HG02970 (cell line): ENCODE measurements at regions not wholly inside any gene's neighbourhood (a gene's known extent, or its start where the extent isn't known, plus 50 kb on each side); places are given as distances from the start of the nearest gene placed in this dataset.

Experiments used
- ATAC-seq: cut with Tn5 transposase; IDR thresholded peaks from one replicate; pipeline ENCODE4 v1.9.1; 2021; ENCODE audit warnings: mild to moderate bottlenecking, moderate library complexity, moderate number of reproducible peaks; ENCODE audit not compliant: unreplicated experiment, low FRiP score

GRCh38 chr11:122523846-122524805 lies 131.4 kb upstream of the UBASH3B start:
- no peak for ATAC-seq

DNA sequence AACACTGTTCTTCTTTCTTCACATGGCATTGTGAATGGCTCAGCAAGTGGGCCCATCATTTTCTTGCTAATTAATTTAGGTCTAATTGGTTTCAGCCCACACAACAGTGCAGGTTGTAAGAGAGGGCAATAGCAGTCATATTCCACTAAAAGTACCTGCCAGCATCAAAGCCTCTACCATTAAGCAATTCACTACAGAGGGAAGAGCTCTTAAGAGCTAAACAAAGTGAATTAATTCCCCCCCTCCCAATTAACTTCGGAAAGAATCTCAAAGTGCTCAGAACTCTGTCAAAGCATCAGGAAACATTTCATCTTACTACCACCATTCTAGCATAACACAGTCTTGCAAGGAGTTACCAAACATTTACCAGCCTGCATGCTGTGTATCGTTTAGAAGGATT lies 133.9 kb upstream of the UBASH3B start:
- no peak for ATAC-seq

GRCh38 chr11:122517403-122518379 lies 137.8 kb upstream of the UBASH3B start:
- no peak for ATAC-seq

GRCh38 chr11:122516686-122517085 lies 138.8 kb upstream of the UBASH3B start:
- ATAC-seq: no peak

- no peak for ATAC-seq
Measured at GRCh38 chr11:122513997-122514396, 141.5 kb upstream of the UBASH3B start.

- no peak for ATAC-seq
Measured at GRCh38 chr11:122513328-122513727, 142.2 kb upstream of the UBASH3B start.

DNA sequence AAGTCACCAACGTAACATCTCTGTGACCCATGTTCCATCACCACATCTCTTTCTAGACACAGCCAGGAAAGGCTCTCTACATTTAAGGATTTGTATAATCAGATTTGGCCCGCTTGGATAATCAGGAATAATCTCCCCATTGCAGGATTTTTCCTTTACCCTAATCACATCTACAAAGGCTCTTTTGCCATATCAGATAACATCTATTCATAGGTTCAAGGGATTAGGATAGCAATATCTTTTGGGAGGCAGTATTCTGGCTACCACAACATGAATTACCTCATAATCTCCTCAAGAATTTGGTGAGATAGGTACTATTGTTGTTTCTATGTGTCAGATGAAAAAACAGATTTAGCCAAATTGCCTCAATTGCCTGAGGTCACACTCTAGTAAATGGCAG lies 142.8 kb upstream of the UBASH3B start:
- no peak for ATAC-seq

- ATAC-seq: no peak
Measured at GRCh38 chr11:122509899-122510298, 145.6 kb upstream of the UBASH3B start.

- ATAC-seq: no peak
Measured at GRCh38 chr11:122509091-122509490, 146.4 kb upstream of the UBASH3B start.

GRCh38 chr11:122505304-122506006 lies 150.1 kb upstream of the UBASH3B start:
- no peak for ATAC-seq

DNA sequence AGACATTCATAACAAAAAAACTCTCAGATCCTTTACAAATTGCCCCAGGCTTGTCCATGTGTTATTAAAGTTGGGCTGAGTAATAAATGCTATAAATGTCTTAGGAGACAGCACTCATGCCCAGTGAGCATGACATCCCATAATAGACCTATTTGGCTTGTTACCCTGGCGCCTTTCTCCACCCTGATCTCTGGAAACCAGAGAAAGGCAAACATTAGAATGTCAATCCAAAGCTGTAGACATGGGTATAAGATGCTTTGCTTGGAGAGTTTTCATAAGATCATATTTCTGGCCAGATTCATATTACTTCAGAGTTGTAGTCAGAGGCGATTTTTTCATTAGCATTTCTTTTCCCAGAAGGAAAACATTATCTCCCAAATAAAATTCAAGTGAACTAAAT lies 161.3 kb upstream of the UBASH3B start:
- ATAC-seq: no peak

- ATAC-seq: no peak
Measured at GRCh38 chr11:122491509-122491908, 164.0 kb upstream of the UBASH3B start.

DNA sequence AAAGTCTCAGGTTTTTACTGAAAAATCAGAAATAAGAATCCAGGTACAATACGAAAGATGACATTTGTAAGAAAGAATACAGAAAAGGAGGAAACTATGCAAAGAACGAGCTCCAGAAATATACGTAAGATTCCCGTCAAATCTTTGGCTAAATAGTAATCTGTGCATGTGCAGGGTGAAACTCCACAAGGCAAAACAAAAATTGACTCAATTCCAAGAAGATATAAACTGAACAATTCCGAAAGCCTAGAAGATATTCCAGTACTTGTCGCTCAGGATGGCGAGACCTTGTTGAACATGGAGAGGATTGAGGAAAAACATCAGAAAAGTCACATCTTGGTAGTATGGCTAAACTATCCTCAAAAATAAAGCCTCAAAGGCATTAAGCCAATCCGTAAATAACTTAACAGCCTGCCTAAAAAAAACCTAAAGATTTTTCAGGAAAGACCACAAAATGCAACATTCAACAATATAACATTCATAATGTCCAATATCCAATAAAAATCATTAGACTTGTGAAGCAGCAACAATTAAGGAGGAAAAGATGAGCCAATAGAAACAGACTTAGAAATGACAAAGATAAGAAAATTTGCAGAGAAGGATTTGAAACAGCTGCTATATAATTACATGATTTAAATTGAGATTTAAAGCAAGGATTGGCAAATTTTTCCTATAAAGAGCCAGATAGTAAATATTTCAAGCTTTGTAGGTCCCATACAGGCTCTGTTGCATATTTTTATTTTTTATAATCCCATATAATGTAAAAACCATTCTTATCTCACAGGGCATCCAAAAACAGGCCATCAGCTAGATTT lies 166.4 kb upstream of the UBASH3B start:
- no peak for ATAC-seq

DNA sequence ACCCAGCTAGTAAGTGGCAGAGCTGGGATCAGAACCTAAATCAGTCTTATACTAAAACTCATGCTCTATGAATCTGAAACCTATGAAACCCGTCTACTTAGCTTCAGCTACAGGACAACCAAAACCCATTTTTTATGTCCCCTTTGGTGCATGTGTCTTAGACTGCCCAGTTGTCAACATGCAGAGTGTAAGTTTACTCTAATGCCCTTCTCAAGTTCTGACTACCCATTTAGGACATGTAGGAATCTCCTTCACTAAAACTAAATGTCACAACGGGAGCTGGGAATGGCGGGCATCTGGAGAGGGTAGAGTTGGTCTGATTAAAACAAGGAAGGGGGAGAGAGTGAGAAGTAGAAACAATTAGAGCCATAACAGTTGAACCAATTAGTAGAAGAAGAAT lies 167.9 kb upstream of the UBASH3B start:
- no peak for ATAC-seq

- ATAC-seq: no peak
Measured at GRCh38 chr11:122486793-122487495, 168.6 kb upstream of the UBASH3B start.

GRCh38 chr11:122478986-122479385 lies 176.5 kb upstream of the UBASH3B start:
- ATAC-seq: no peak

GRCh38 chr11:122468965-122469364 lies 186.6 kb upstream of the UBASH3B start:
- ATAC-seq: no peak

- ATAC-seq: no peak
Measured at GRCh38 chr11:122463530-122463929, 192.0 kb upstream of the UBASH3B start.

DNA sequence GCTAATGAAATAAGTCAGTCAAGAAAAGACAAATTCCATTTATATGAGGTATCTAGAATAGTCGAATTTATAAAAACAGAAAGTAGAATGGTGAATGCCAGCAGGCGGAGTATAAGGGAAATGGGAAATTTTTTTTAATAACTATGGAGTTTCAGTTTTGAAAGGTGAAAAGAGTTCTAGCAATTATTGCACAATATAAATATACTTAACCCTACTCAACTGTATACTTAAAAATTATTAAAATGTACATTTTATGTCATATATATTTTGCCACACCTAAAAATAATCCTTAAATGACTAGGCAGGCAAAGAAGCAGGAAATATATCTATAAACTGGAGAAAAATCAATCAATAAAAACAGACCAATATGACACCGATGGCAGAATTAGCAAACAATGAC lies 196.5 kb upstream of the UBASH3B start:
- ATAC-seq: no peak
